ENCODE measurements at regions not wholly inside any gene's neighbourhood (a gene's known extent, or its start where the extent isn't known, plus 50 kb on each side); places are given as distances from the start of the nearest gene placed in this dataset.

GRCh38 chr15:96092186-96092585 is 238.3 kb upstream of the NR2F2 start:
- Mint-ChIP-seq H3K9me3 (no peaks in the 10 kb centered on the region), H3K36me3 (no peaks in the 10 kb centered on the region), H3K27ac (no peak overlapping the region), H3K4me3 (no peak overlapping the region), H3K4me1 (no peaks in the 10 kb centered on the region)
- DNase-seq (ENCODE audit: low spot score in 2 of 2) (no peak), ATAC-seq (no peak)

- ATAC-seq (no peak), DNase-seq (ENCODE audit: low spot score in 2 of 2) (no peak)
- H3K4me3 Mint-ChIP-seq: no peak overlapping the region
- H3K4me1 Mint-ChIP-seq: no peaks in the 10 kb centered on the region
- H3K36me3 Mint-ChIP-seq: no peaks in the 10 kb centered on the region
- no peaks in the 10 kb centered on the region for H3K9me3 Mint-ChIP-seq
- no peak overlapping the region for H3K27ac Mint-ChIP-seq
Observed at GRCh38 chr15:96093063-96093462, 237.4 kb upstream of the NR2F2 start.

- H3K4me1 Mint-ChIP-seq: no peaks in the 10 kb centered on the region
- no peaks in the 10 kb centered on the region for H3K9me3 Mint-ChIP-seq
- no peak overlapping the region for H3K4me3 Mint-ChIP-seq
- H3K36me3 Mint-ChIP-seq: no peaks in the 10 kb centered on the region
- ATAC-seq (no peak), DNase-seq (ENCODE audit: low spot score in 2 of 2) (no peak)
- no peak overlapping the region for H3K27ac Mint-ChIP-seq
Observed at GRCh38 chr15:96097661-96098060, 232.8 kb upstream of the NR2F2 start.

GRCh38 chr15:96102631-96103030 is 227.9 kb upstream of the NR2F2 start:
- ATAC-seq (no peak), DNase-seq (ENCODE audit: low spot score in 2 of 2) (no peak)
- no peaks in the 10 kb centered on the region for H3K9me3 Mint-ChIP-seq
- no peak overlapping the region for H3K4me3 Mint-ChIP-seq
- H3K27ac Mint-ChIP-seq: no peak overlapping the region
- no peaks in the 10 kb centered on the region for H3K4me1 Mint-ChIP-seq
- H3K36me3 Mint-ChIP-seq: no peaks in the 10 kb centered on the region

- Mint-ChIP-seq H3K36me3 (no peaks in the 10 kb centered on the region), H3K4me1 (no peaks in the 10 kb centered on the region), H3K27ac (no peak overlapping the region), H3K4me3 (no peak overlapping the region), H3K9me3 (no peaks in the 10 kb centered on the region)
- no peak for ATAC-seq
- DNase-seq (ENCODE audit: low spot score in 2 of 2): no peak
Observed at GRCh38 chr15:96106181-96106580, 224.3 kb upstream of the NR2F2 start.

GRCh38 chr15:96106628-96107027 is 223.9 kb upstream of the NR2F2 start:
- ATAC-seq: no peak
- no peaks in the 10 kb centered on the region for H3K36me3 Mint-ChIP-seq

GRCh38 chr15:96107916-96108315 is 222.6 kb upstream of the NR2F2 start:
- DNase-seq (ENCODE audit: low spot score in 2 of 2) (no peak), ATAC-seq (no peak)
- H3K4me1 Mint-ChIP-seq: no peaks in the 10 kb centered on the region
- no peaks in the 10 kb centered on the region for H3K36me3 Mint-ChIP-seq
- no peaks in the 10 kb centered on the region for H3K9me3 Mint-ChIP-seq
- no peak overlapping the region for H3K27ac Mint-ChIP-seq
- no peak overlapping the region for H3K4me3 Mint-ChIP-seq

More at GRCh38 chr15:96106628-96107027, 223.9 kb upstream of the NR2F2 start:
- Mint-ChIP-seq H3K9me3 (no peaks in the 10 kb centered on the region), H3K27ac (no peak overlapping the region), H3K4me1 (no peaks in the 10 kb centered on the region), H3K4me3 (no peak overlapping the region)
- no peak for DNase-seq (ENCODE audit: low spot score in 2 of 2)

- Mint-ChIP-seq H3K4me3 (no peak overlapping the region), H3K36me3 (no peaks in the 10 kb centered on the region), H3K4me1 (no peaks in the 10 kb centered on the region)
Observed at GRCh38 chr15:96108405-96108804, 222.1 kb upstream of the NR2F2 start.

GRCh38 chr15:96109820-96110219 is 220.7 kb upstream of the NR2F2 start:
- Mint-ChIP-seq H3K36me3 (no peaks in the 10 kb centered on the region), H3K4me3 (no peak overlapping the region), H3K9me3 (no peaks in the 10 kb centered on the region), H3K27ac (no peak overlapping the region), H3K4me1 (no peaks in the 10 kb centered on the region)
- ATAC-seq (no peak), DNase-seq (ENCODE audit: low spot score in 2 of 2) (no peak)

More at GRCh38 chr15:96108405-96108804, 222.1 kb upstream of the NR2F2 start:
- Mint-ChIP-seq H3K9me3 (no peaks in the 10 kb centered on the region), H3K27ac (no peak overlapping the region)
- DNase-seq (ENCODE audit: low spot score in 2 of 2): no peak
- no peak for ATAC-seq

GRCh38 chr15:96112018-96112417 is 218.5 kb upstream of the NR2F2 start:
- no peak overlapping the region for H3K4me3 Mint-ChIP-seq
- H3K4me1 Mint-ChIP-seq: no peaks in the 10 kb centered on the region
- DNase-seq (ENCODE audit: low spot score in 2 of 2) (no peak), ATAC-seq (no peak)
- H3K9me3 Mint-ChIP-seq: peaks cover 3% of the 10 kb centered on the region
- no peak overlapping the region for H3K27ac Mint-ChIP-seq
- H3K36me3 Mint-ChIP-seq: no peaks in the 10 kb centered on the region

GRCh38 chr15:96115642-96116041 is 214.9 kb upstream of the NR2F2 start:
- H3K9me3 Mint-ChIP-seq: peaks cover 3% of the 10 kb centered on the region
- DNase-seq (ENCODE audit: low spot score in 2 of 2) (no peak), ATAC-seq (no peak)
- no peak overlapping the region for H3K27ac Mint-ChIP-seq
- H3K4me3 Mint-ChIP-seq: no peak overlapping the region
- H3K36me3 Mint-ChIP-seq: no peaks in the 10 kb centered on the region
- no peaks in the 10 kb centered on the region for H3K4me1 Mint-ChIP-seq

GRCh38 chr15:96117270-96117669 is 213.2 kb upstream of the NR2F2 start:
- Mint-ChIP-seq H3K4me1 (no peaks in the 10 kb centered on the region), H3K36me3 (no peaks in the 10 kb centered on the region), H3K9me3 (peaks cover 3% of the 10 kb centered on the region), H3K27ac (no peak overlapping the region), H3K4me3 (no peak overlapping the region)
- ATAC-seq (no peak), DNase-seq (ENCODE audit: low spot score in 2 of 2) (no peak)

- Mint-ChIP-seq H3K4me3 (no peak overlapping the region), H3K36me3 (no peaks in the 10 kb centered on the region), H3K27ac (no peak overlapping the region), H3K4me1 (no peaks in the 10 kb centered on the region), H3K9me3 (peaks cover 3% of the 10 kb centered on the region)
- DNase-seq (ENCODE audit: low spot score in 2 of 2) (no peak), ATAC-seq (no peak)
Observed at GRCh38 chr15:96119734-96120133, 210.8 kb upstream of the NR2F2 start.

GRCh38 chr15:96121086-96121920 is 209.2 kb upstream of the NR2F2 start:
- no peak for DNase-seq (ENCODE audit: low spot score in 2 of 2)
- Mint-ChIP-seq H3K9me3 (no peaks in the 10 kb centered on the region), H3K4me3 (no peak overlapping the region), H3K36me3 (no peaks in the 10 kb centered on the region), H3K27ac (no peak overlapping the region), H3K4me1 (no peaks in the 10 kb centered on the region)
- no peak for ATAC-seq

GRCh38 chr15:96122077-96123027 is 208.1 kb upstream of the NR2F2 start:
- Mint-ChIP-seq H3K36me3 (no peaks in the 10 kb centered on the region), H3K4me1 (no peaks in the 10 kb centered on the region), H3K4me3 (no peak overlapping the region), H3K27ac (no peak overlapping the region), H3K9me3 (peaks cover 6% of the 10 kb centered on the region)
- ATAC-seq (no peak), DNase-seq (ENCODE audit: low spot score in 2 of 2) (no peak)

- DNase-seq (ENCODE audit: low spot score in 2 of 2) (no peak), ATAC-seq (no peak)
- H3K4me1 Mint-ChIP-seq: no peaks in the 10 kb centered on the region
- H3K9me3 Mint-ChIP-seq: peaks cover 6% of the 10 kb centered on the region
- H3K36me3 Mint-ChIP-seq: no peaks in the 10 kb centered on the region
- H3K27ac Mint-ChIP-seq: no peak overlapping the region
- H3K4me3 Mint-ChIP-seq: no peak overlapping the region
Observed at GRCh38 chr15:96123028-96123400, 207.5 kb upstream of the NR2F2 start.

Measured in stimulated activated effector memory CD8-positive, alpha-beta T cell treated with anti-CD3 and anti-CD28 coated beads, Interleukin-12 subunit alpha, Interleukin-12 subunit beta, amount 100 ng/mL, for 72 hours (primary cell).